ENCODE measurements at regions not wholly inside any gene's neighbourhood (a gene's known extent, or its start where the extent isn't known, plus 50 kb on each side); places are given as distances from the start of the nearest gene placed in this dataset.

- TF ChIP-seq CTCF (IDR thresholded peaks at IDR 0.05 in 8 of 11, conservative IDR thresholded peaks at IDR 0.05 in 3 of 11) (no peak), POLR2A (IDR thresholded peaks at IDR 0.05) (no peak)
These were observed 117.2 kb upstream of the FGGY start for GRCh38 chr1:59179673-59180072.

Measured in spleen (tissue), 7 donors.